A673 (cell line): ENCODE measurements at regions not wholly inside any gene's neighbourhood (a gene's known extent, or its start where the extent isn't known, plus 50 kb on each side); places are given as distances from the start of the nearest gene placed in this dataset.

Experiments
- CTCF ChIP-seq: fragments of 300-800, 200-600 bp; sonication (generic); conservative IDR thresholded peaks from 2 replicates; pipeline ENCODE4 v1.5.1; 2017; ENCODE audit warnings: low read depth, mild to moderate bottlenecking, antibody characterized with exemption, low read length, moderate library complexity, mixed read lengths
- EZH2 ChIP-seq: fragments of 200-600 bp; sonication (generic); IDR thresholded peaks from 2 replicates; pipeline ENCODE4 v1.6.1; 2017; ENCODE audit warnings: borderline replicate concordance, low read depth, mild to moderate bottlenecking, mixed read lengths, antibody characterized with exemption, low read length; ENCODE audit not compliant: poor library complexity, severe bottlenecking

- TF ChIP-seq CTCF (no peak), EZH2 (no peak)
These were observed 129.4 kb downstream of the C12orf75 start for GRCh38 chr12:105459760-105460330.
